ENCODE measurements at regions not wholly inside any gene's neighbourhood (a gene's known extent, or its start where the extent isn't known, plus 50 kb on each side); places are given as distances from the start of the nearest gene placed in this dataset.
"Not testable (repeated sequence)": the region's sequence is repeated elsewhere in the genome, so short reads cannot be mapped to it uniquely, and the experiment has no call there.

GRCh38 chr2:193883820-193884219 lies 1689.1 kb upstream of the TMEFF2 start:
- no peak for DNase-seq

GRCh38 chr2:193876980-193877379 lies 1682.2 kb upstream of the TMEFF2 start:
- DNase-seq: no peak

GRCh38 chr2:193869564-193869963 lies 1674.8 kb upstream of the TMEFF2 start:
- no peak for DNase-seq

GRCh38 chr2:193868833-193869232 lies 1674.1 kb upstream of the TMEFF2 start:
- no peak for DNase-seq

GRCh38 chr2:193868132-193868531 lies 1673.4 kb upstream of the TMEFF2 start:
- no peak for DNase-seq

GRCh38 chr2:193867454-193867853 lies 1672.7 kb upstream of the TMEFF2 start:
- DNase-seq: no peak

- DNase-seq: no peak
Observed at GRCh38 chr2:193861557-193861956, 1666.8 kb upstream of the TMEFF2 start.

GRCh38 chr2:193847991-193848390 lies 1653.3 kb upstream of the TMEFF2 start:
- DNase-seq: no peak

- DNase-seq: no peak
Observed at GRCh38 chr2:193847130-193847529, 1652.4 kb upstream of the TMEFF2 start.

GRCh38 chr2:193845604-193846003 lies 1650.9 kb upstream of the TMEFF2 start:
- no peak for DNase-seq

GRCh38 chr2:193843675-193844074 lies 1648.9 kb upstream of the TMEFF2 start:
- DNase-seq: no peak

- no peak for DNase-seq
Observed at GRCh38 chr2:193841384-193842150, 1646.8 kb upstream of the TMEFF2 start.

GRCh38 chr2:193837111-193837738 lies 1642.5 kb upstream of the TMEFF2 start:
- no peak for DNase-seq

- not testable (repeated sequence) for DNase-seq
Observed at GRCh38 chr2:193836424-193837006, 1641.8 kb upstream of the TMEFF2 start.

- not testable (repeated sequence) for DNase-seq
Observed at GRCh38 chr2:193833895-193834294, 1639.2 kb upstream of the TMEFF2 start.

- DNase-seq: no peak
Observed at GRCh38 chr2:193824474-193824873, 1629.7 kb upstream of the TMEFF2 start.

- DNase-seq: no peak
Observed at GRCh38 chr2:193818801-193819499, 1624.2 kb upstream of the TMEFF2 start.

- DNase-seq: no peak
Observed at GRCh38 chr2:193816008-193816407, 1621.3 kb upstream of the TMEFF2 start.

- no peak for DNase-seq
Observed at GRCh38 chr2:193810533-193810932, 1615.8 kb upstream of the TMEFF2 start.

GRCh38 chr2:193808877-193809276 lies 1614.1 kb upstream of the TMEFF2 start:
- DNase-seq: no peak

- DNase-seq: no peak
Observed at GRCh38 chr2:193806088-193806774, 1611.5 kb upstream of the TMEFF2 start.

- no peak for DNase-seq
Observed at GRCh38 chr2:193796847-193797246, 1602.1 kb upstream of the TMEFF2 start.

- DNase-seq: no peak
Observed at GRCh38 chr2:193793914-193794313, 1599.2 kb upstream of the TMEFF2 start.
